ENCODE measurements at regions not wholly inside any gene's neighbourhood (a gene's known extent, or its start where the extent isn't known, plus 50 kb on each side); places are given as distances from the start of the nearest gene placed in this dataset.
"Not testable (repeated sequence)": the region's sequence is repeated elsewhere in the genome, so short reads cannot be mapped to it uniquely, and the experiment has no call there.

DNA sequence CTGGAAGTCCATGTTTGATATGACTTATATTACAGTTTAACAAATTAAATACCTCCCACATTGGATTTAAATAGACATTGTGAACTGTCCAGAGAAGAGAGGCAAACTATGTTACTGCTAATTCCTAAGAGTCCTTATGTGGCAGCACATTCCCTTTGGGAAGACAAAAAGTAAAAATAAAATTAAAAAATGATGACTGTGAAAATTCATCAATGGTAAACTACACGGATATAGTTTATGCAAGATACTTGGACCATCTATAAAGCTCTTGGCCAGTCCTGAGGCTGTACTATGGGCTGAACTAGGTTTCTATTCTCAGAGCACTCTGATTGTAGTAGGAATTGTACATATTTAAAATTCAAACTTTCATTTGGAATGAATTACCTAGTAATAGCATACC lies 206.4 kb downstream of the LRRK2 start:
- Histone ChIP-seq H3K27me3 (ENCODE audit: control insufficient read depth, insufficient read depth, low read length) (no peaks in the 10 kb centered on the region), H3K27ac (ENCODE audit: low read length) (no peak overlapping the region), H3K9me3 (ENCODE audit: control insufficient read depth, low read depth, low read length) (no peaks in the 10 kb centered on the region), H3K4me3 (ENCODE audit: low read length) (no peak overlapping the region), H3K4me1 (ENCODE audit: control insufficient read depth, insufficient read depth, low read length) (no peaks in the 10 kb centered on the region), H3K36me3 (ENCODE audit: control insufficient read depth, insufficient read depth, low read length) (no peaks in the 10 kb centered on the region)
- DNase-seq: no peak
- no CpG with 5 or more reads among the region's 1 CpG for WGBS (ENCODE audit: insufficient coverage, low lambda C conversion rate)

DNA sequence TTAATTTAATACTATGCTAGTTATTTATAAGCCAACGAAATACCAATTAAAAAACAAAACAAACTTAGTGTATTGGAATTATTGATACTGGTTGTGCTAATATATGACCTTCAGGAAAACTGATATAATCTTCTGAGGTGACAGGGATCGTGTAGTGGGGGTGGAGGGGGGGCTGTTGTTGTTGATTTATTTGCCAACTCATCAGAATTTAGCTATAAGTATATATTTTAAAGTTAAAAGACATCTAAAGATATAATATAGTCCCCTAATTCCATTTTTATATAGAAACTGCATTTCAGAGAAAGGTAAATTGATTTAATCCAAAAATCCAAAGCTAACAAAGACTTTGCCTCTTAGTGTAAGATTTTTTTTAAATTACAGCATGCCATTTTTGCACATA lies 210.5 kb downstream of the LRRK2 start:
- no peaks in the 10 kb centered on the region for H3K27me3 ChIP-seq (ENCODE audit: control insufficient read depth, insufficient read depth, low read length)
- WGBS (ENCODE audit: insufficient coverage, low lambda C conversion rate): no CpG with 5 or more reads among the region's 2 CpGs
- H3K9me3 ChIP-seq (ENCODE audit: control insufficient read depth, low read depth, low read length): no peaks in the 10 kb centered on the region
- H3K36me3 ChIP-seq (ENCODE audit: control insufficient read depth, insufficient read depth, low read length): no peaks in the 10 kb centered on the region
- H3K4me3 ChIP-seq (ENCODE audit: low read length): no peak overlapping the region
- no peak overlapping the region for H3K27ac ChIP-seq (ENCODE audit: low read length)
- DNase-seq: no peak
- H3K4me1 ChIP-seq (ENCODE audit: control insufficient read depth, insufficient read depth, low read length): no peaks in the 10 kb centered on the region

DNA sequence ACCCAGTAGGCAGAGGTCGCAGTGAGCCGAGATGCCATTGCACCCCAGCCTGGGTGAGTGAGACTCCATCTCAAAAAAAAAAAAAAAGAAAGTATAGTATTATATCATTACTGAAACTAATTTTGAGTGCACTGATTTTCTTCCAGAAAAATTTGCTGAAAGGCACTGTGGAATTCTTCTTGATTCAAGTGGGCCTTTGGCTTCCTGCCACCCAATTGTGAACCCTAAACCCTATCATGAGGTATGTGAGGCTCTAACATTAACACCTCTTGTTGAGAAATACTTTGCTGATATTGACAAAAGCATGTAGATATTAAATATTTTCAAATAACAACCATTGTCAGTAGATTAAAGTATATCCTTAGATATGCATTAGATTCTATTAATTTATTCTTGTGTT lies 211.2 kb downstream of the LRRK2 start:
- H3K9me3 ChIP-seq (ENCODE audit: control insufficient read depth, low read depth, low read length): no peaks in the 10 kb centered on the region

DNA sequence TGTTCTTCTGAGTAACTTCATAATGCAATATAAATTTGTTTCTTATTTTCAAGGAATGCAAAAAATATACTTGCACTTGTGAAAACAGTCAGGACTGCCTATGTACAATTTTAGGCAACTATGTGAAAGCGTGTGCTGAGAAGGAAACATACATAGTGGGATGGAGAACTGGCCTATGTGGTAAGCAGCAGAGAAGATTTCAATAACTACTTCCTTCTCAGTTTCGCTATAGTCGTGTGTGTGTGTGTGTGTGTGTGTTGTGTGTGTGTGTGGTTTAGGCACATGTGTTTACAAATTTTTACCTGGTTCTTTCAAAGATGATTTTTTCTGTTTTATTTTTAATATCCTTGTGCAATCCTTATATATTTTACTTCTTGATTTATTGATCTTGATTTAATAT lies 211.8 kb downstream of the LRRK2 start:
- no CpG with 5 or more reads among the region's 3 CpGs for WGBS (ENCODE audit: insufficient coverage, low lambda C conversion rate)
- Histone ChIP-seq H3K27me3 (ENCODE audit: control insufficient read depth, insufficient read depth, low read length) (no peaks in the 10 kb centered on the region), H3K27ac (ENCODE audit: low read length) (no peak overlapping the region), H3K36me3 (ENCODE audit: control insufficient read depth, insufficient read depth, low read length) (no peaks in the 10 kb centered on the region), H3K4me1 (ENCODE audit: control insufficient read depth, insufficient read depth, low read length) (no peaks in the 10 kb centered on the region), H3K4me3 (ENCODE audit: low read length) (no peak overlapping the region), H3K9me3 (ENCODE audit: control insufficient read depth, low read depth, low read length) (no peaks in the 10 kb centered on the region)
- DNase-seq: no peak

More for the DNA sequence above, 211.2 kb downstream of the LRRK2 start:
- Histone ChIP-seq H3K36me3 (ENCODE audit: control insufficient read depth, insufficient read depth, low read length) (no peaks in the 10 kb centered on the region), H3K4me3 (ENCODE audit: low read length) (no peak overlapping the region), H3K4me1 (ENCODE audit: control insufficient read depth, insufficient read depth, low read length) (no peaks in the 10 kb centered on the region), H3K27me3 (ENCODE audit: control insufficient read depth, insufficient read depth, low read length) (no peaks in the 10 kb centered on the region), H3K27ac (ENCODE audit: low read length) (no peak overlapping the region)
- 100% methylated on average over 1 of the region's 2 CpGs for WGBS (ENCODE audit: insufficient coverage, low lambda C conversion rate)
- DNase-seq: no peak

DNA sequence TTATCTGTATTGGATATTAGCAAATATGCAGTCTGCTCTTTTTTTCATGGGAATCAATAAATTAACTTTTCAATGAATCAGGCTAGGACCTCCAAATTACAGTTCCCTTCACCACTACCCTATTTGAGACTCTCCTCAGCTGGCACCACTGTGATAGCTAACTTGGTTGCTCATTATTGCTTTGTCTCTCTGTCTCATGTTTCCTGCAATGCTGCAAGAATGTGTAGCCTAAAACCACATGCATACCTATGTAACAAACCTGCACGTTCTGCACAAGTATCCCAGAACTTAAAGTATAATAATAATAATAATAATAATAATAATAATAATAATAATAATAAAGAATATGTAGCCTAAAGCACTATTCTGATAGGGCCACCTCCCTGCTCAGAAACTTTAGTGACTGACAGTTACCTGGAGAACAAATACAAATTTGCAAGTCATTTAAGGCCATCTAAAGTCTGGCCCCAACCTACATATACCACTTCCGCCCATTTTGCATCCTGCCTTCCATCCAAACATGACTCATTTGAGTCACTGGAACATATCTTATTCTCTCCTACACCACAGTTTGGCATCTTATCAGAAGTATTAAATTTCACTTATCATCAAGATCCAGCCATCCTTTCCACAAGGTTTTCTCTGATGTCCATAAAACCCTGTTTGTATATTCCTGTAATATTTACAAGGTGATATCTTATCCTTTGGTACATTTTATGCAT lies 215.1 kb downstream of the LRRK2 start:
- Histone ChIP-seq H3K36me3 (ENCODE audit: control insufficient read depth, insufficient read depth, low read length) (no peaks in the 10 kb centered on the region), H3K4me1 (ENCODE audit: control insufficient read depth, insufficient read depth, low read length) (no peaks in the 10 kb centered on the region), H3K4me3 (ENCODE audit: low read length) (no peak overlapping the region), H3K27me3 (ENCODE audit: control insufficient read depth, insufficient read depth, low read length) (no peaks in the 10 kb centered on the region), H3K27ac (ENCODE audit: low read length) (no peak overlapping the region), H3K9me3 (ENCODE audit: control insufficient read depth, low read depth, low read length) (no peaks in the 10 kb centered on the region)
- no peak for DNase-seq
- WGBS (ENCODE audit: insufficient coverage, low lambda C conversion rate): 100% methylated on average over 1 of the region's 2 CpGs

DNA sequence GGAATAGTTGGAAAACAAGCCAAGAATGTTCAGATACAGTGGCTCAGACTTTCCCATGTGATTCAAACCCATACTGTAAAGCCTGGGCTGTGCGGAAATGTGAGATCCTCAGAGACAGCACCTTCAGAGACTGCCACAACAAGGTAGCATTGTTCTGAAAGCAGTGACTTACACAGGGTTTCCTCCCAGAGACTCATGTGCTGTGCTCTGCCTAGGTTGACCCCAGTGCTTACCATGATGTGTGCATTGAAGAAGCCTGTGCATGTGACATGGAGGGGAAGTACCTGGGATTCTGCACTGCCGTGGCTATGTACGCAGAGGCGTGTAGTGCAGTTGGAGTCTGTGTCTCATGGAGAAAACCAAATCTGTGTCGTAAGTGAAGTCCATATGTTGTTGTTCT lies 219.4 kb downstream of the LRRK2 start:
- WGBS (ENCODE audit: insufficient coverage, low lambda C conversion rate): no CpG with 5 or more reads among the region's 5 CpGs
- Histone ChIP-seq H3K36me3 (ENCODE audit: control insufficient read depth, insufficient read depth, low read length) (no peaks in the 10 kb centered on the region), H3K27ac (ENCODE audit: low read length) (no peak overlapping the region), H3K27me3 (ENCODE audit: control insufficient read depth, insufficient read depth, low read length) (no peaks in the 10 kb centered on the region), H3K9me3 (ENCODE audit: control insufficient read depth, low read depth, low read length) (no peaks in the 10 kb centered on the region), H3K4me3 (ENCODE audit: low read length) (no peak overlapping the region), H3K4me1 (ENCODE audit: control insufficient read depth, insufficient read depth, low read length) (no peaks in the 10 kb centered on the region)
- no peak for DNase-seq

DNA sequence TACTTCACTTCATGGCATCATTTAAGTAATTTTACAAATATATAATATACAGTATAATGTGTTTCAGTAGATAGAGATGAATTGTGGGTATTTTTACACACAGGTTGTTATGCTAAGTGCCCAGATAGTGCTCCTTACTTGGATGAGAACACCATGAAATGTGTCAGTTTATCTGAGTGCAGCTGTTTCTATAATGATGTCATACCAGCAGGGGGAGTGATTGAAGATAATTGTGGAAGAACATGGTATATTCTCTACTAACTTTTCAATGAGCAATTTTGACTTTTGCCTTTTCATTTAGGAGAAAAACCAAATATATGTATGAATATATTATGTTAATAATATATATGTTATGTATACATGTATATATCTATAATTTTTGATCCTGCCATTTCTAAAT lies 221.6 kb downstream of the LRRK2 start:
- Histone ChIP-seq H3K27ac (ENCODE audit: low read length) (no peak overlapping the region), H3K4me3 (ENCODE audit: low read length) (no peak overlapping the region), H3K36me3 (ENCODE audit: control insufficient read depth, insufficient read depth, low read length) (no peaks in the 10 kb centered on the region), H3K9me3 (ENCODE audit: control insufficient read depth, low read depth, low read length) (no peaks in the 10 kb centered on the region), H3K4me1 (ENCODE audit: control insufficient read depth, insufficient read depth, low read length) (no peaks in the 10 kb centered on the region), H3K27me3 (ENCODE audit: control insufficient read depth, insufficient read depth, low read length) (no peaks in the 10 kb centered on the region)
- no peak for DNase-seq

DNA sequence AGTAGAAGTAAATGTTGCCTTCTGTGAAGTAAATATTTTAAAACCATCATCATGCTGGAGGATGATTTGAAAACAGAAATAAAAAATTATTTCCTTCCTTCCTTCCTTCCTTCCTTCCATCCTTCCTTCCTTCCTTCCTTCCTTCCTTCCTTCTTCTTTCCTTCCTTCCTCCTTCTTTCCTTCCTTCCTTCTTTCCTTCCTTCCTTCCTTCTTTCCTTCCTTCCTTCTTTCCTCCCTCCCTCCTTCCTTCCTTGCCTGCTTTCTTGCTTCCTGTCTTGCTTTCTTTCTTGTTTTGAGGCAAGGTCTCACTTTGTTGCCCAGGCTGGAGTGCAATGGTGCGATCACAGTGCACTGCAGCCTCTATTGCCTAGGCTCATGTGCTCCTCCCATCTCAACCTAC lies 223.7 kb downstream of the LRRK2 start:
- H3K4me1 ChIP-seq (ENCODE audit: control insufficient read depth, insufficient read depth, low read length); H3K27me3 ChIP-seq (ENCODE audit: control insufficient read depth, insufficient read depth, low read length); H3K27ac ChIP-seq (ENCODE audit: low read length); DNase-seq; H3K4me3 ChIP-seq (ENCODE audit: low read length); H3K36me3 ChIP-seq (ENCODE audit: control insufficient read depth, insufficient read depth, low read length); H3K9me3 ChIP-seq (ENCODE audit: control insufficient read depth, low read depth, low read length): not testable (repeated sequence)
- WGBS (ENCODE audit: insufficient coverage, low lambda C conversion rate): no CpG with 5 or more reads among the region's 1 CpG

DNA sequence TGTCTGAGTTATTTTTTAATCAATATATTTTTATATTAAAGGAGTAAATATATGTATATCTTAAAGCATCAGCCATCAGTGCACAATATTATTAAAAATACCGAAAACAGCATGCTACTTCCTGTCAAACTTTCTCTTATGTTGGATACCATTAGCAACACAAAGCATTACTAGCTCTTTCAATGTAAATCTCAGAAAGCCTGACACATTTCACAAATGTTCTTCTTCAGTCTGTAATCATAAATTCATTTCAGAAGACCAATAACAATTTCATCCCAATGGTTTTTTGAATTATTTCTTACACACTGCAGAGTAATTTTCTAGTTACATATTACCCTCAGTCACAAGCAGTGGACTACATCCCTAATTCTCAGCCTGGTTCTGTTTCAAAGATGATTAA lies 226.9 kb downstream of the LRRK2 start:
- Histone ChIP-seq H3K27ac (ENCODE audit: low read length) (no peak overlapping the region), H3K4me3 (ENCODE audit: low read length) (no peak overlapping the region), H3K9me3 (ENCODE audit: control insufficient read depth, low read depth, low read length) (no peaks in the 10 kb centered on the region), H3K27me3 (ENCODE audit: control insufficient read depth, insufficient read depth, low read length) (no peaks in the 10 kb centered on the region), H3K36me3 (ENCODE audit: control insufficient read depth, insufficient read depth, low read length) (no peaks in the 10 kb centered on the region), H3K4me1 (ENCODE audit: control insufficient read depth, insufficient read depth, low read length) (no peaks in the 10 kb centered on the region)
- WGBS (ENCODE audit: insufficient coverage, low lambda C conversion rate): 100% methylated on average over 1 of the region's 1 CpG
- no peak for DNase-seq

DNA sequence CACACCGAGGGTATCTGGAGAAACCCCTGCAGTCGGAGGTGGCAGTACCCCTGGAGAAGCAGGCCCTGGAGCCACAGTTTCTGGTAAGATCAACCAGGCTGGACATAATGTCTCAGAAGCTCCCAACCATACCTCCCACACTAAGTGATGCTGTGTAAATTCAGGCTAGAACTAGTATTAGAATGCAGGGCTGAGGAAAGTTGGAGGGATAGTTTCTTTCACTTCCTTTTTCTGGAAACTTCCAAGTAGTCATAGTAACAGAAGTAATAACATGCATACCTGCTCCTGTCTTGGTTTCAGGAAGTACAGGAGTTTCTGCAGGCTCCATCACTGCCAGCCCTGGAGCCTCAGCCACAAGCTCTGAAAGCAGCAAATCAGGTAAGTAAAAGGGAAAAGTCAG lies 228.1 kb upstream of the CNTN1 start:
- 100% methylated on average over 1 of the region's 2 CpGs for WGBS (ENCODE audit: insufficient coverage, low lambda C conversion rate)

DNA sequence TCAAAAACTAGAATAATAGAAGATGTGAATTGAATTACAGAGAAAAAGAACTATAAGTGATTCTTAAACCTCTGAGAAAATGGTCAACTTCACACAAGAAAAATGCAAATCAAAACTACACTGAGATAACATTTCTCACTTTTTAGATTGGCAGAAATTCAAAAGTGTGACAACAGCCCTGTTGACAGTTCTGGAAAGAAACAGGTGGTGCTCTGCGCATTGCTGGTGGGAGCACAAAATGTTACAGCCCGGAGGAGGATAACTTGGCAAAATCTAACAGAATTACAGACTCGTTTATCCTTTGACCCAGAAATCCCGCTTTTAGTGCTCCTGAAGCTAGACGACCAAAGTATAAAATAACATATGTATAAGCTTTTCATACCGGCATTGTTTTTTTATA lies 222.5 kb upstream of the CNTN1 start:
- no CpG with 5 or more reads among the region's 6 CpGs for WGBS (ENCODE audit: insufficient coverage, low lambda C conversion rate)
- no peak for DNase-seq
- no peaks in the 10 kb centered on the region for H3K36me3 ChIP-seq (ENCODE audit: control insufficient read depth, insufficient read depth, low read length)
- no peaks in the 10 kb centered on the region for H3K9me3 ChIP-seq (ENCODE audit: control insufficient read depth, low read depth, low read length)
- H3K4me3 ChIP-seq (ENCODE audit: low read length): no peak overlapping the region
- H3K27me3 ChIP-seq (ENCODE audit: control insufficient read depth, insufficient read depth, low read length): no peaks in the 10 kb centered on the region
- H3K27ac ChIP-seq (ENCODE audit: low read length): no peak overlapping the region
- H3K4me1 ChIP-seq (ENCODE audit: control insufficient read depth, insufficient read depth, low read length): no peaks in the 10 kb centered on the region

More for the DNA sequence above, 228.1 kb upstream of the CNTN1 start:
- no peaks in the 10 kb centered on the region for H3K4me1 ChIP-seq (ENCODE audit: control insufficient read depth, insufficient read depth, low read length)
- no peaks in the 10 kb centered on the region for H3K36me3 ChIP-seq (ENCODE audit: control insufficient read depth, insufficient read depth, low read length)
- H3K27ac ChIP-seq (ENCODE audit: low read length): no peak overlapping the region
- no peaks in the 10 kb centered on the region for H3K9me3 ChIP-seq (ENCODE audit: control insufficient read depth, low read depth, low read length)
- no peak overlapping the region for H3K4me3 ChIP-seq (ENCODE audit: low read length)
- H3K27me3 ChIP-seq (ENCODE audit: control insufficient read depth, insufficient read depth, low read length): no peaks in the 10 kb centered on the region
- no peak for DNase-seq
